ENCODE measurements at regions not wholly inside any gene's neighbourhood (a gene's known extent, or its start where the extent isn't known, plus 50 kb on each side); places are given as distances from the start of the nearest gene placed in this dataset.

GRCh38 chr15:99902248-99902928 is 169.2 kb upstream of the LYSMD4 start:
- no peak for TF ChIP-seq CTCF (IDR thresholded peaks at IDR 0.05; ENCODE audit: low read depth, low read length, poor library complexity, severe bottlenecking)
- no peak for TF ChIP-seq EZH2phosphoT487 (IDR thresholded peaks at IDR 0.05; ENCODE audit: borderline replicate concordance, low read length)
